ENCODE measurements at regions not wholly inside any gene's neighbourhood (a gene's known extent, or its start where the extent isn't known, plus 50 kb on each side); places are given as distances from the start of the nearest gene placed in this dataset.

DNA sequence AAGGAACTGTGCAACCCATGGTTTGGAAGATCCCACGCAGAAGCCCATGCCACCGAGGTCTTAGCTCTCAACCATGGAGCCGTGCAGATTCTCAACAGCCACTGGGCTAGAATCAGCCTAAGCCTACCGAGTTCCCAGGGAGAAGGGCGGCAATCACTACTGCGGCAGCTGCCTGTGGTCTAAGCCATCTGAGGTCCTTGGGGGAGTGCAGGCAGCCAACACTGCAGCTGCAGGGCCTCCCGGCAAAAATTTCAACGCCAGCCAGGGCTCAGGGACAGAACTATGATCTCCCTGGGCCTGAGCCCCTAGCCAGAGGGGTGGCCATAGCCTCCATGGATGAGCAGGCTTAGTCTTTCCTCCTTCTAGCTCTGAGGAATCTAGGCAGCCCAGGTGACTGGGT, 156.8 kb upstream of the CLEC14A start:
- TF ChIP-seq, protein P1, sequence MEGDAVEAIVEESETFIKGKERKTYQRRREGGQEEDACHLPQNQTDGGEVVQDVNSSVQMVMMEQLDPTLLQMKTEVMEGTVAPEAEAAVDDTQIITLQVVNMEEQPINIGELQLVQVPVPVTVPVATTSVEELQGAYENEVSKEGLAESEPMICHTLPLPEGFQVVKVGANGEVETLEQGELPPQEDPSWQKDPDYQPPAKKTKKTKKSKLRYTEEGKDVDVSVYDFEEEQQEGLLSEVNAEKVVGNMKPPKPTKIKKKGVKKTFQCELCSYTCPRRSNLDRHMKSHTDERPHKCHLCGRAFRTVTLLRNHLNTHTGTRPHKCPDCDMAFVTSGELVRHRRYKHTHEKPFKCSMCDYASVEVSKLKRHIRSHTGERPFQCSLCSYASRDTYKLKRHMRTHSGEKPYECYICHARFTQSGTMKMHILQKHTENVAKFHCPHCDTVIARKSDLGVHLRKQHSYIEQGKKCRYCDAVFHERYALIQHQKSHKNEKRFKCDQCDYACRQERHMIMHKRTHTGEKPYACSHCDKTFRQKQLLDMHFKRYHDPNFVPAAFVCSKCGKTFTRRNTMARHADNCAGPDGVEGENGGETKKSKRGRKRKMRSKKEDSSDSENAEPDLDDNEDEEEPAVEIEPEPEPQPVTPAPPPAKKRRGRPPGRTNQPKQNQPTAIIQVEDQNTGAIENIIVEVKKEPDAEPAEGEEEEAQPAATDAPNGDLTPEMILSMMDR (IDR thresholded peaks at IDR 0.05; ENCODE audit: poor library complexity), result no peak
- TF ChIP-seq EZH2 (IDR thresholded peaks at IDR 0.05; ENCODE audit: borderline replicate concordance) (no peak), EZH2phosphoT487 (IDR thresholded peaks at IDR 0.05; ENCODE audit: low read depth, severe bottlenecking, unreplicated experiment) (no peak)
